GM12878 (cell line): ENCODE measurements at regions not wholly inside any gene's neighbourhood (a gene's known extent, or its start where the extent isn't known, plus 50 kb on each side); places are given as distances from the start of the nearest gene placed in this dataset.

Experiments
- MXI1 ChIP-seq: fragments of 150-350 bp; IDR thresholded peaks from 2 replicates; pipeline ENCODE4 v1.6.1; 2011; ENCODE audit warnings: low read depth, mild to moderate bottlenecking, inconsistent platforms, low read length, improper control_type of control experiment
- PBX3 ChIP-seq: IDR thresholded peaks from 2 replicates; pipeline ENCODE4 v1.6.1; 2011; ENCODE audit warnings: mild to moderate bottlenecking, low read depth, low read length, moderate library complexity; ENCODE audit not compliant: insufficient replicate concordance
- POLR2AphosphoS5 ChIP-seq: IDR thresholded peaks from 2 replicates; pipeline ENCODE4 v1.6.1; 2011; ENCODE audit warnings: mild to moderate bottlenecking, low read length, inconsistent platforms
- RFX5 ChIP-seq: IDR thresholded peaks from 2 replicates; pipeline ENCODE4 v1.6.1; 2011; ENCODE audit warnings: low read depth, low read length, improper control_type of control experiment
- SP1 ChIP-seq: IDR thresholded peaks from one replicate; pipeline ENCODE4 v1.6.1; 2011; ENCODE audit warnings: low read depth, low read length
- TF ChIP-seq, protein P1 (sequence below), 3 experiments: IDR thresholded peaks in 2 of 3; conservative IDR thresholded peaks in 1 of 3; 2 replicates each; pipeline ENCODE4 v1.5.1; 2011; ENCODE audit warnings: low read depth in 3 of 3, low read length in 3 of 3, mild to moderate bottlenecking in 3 of 3, control low read depth in 2 of 3, moderate library complexity in 2 of 3, inconsistent platforms in 1 of 3, mixed read lengths in 1 of 3; ENCODE audit not compliant: control insufficient read depth in 2 of 3, insufficient read depth in 1 of 3; ENCODE audit errors: extremely low read depth in 1 of 3
- TF ChIP-seq, protein P2 (sequence below): IDR thresholded peaks from 2 replicates; pipeline ENCODE4 v1.6.1; 2012; ENCODE audit warnings: low read length, inconsistent platforms
- TF ChIP-seq, protein P3 (sequence below): IDR thresholded peaks from 2 replicates; pipeline ENCODE4 v1.6.1; 2011; ENCODE audit warnings: low read depth, mild to moderate bottlenecking, low read length, moderate library complexity, borderline replicate concordance; ENCODE audit errors: extremely low read depth

GRCh38 chr4:42712854-42713253 is 55.9 kb upstream of the ATP8A1 start:
- TF ChIP-seq MXI1 (no peak), POLR2AphosphoS5 (no peak), SP1 (no peak), PBX3 (no peak), RFX5 (no peak)
- TF ChIP-seq, protein P1, sequence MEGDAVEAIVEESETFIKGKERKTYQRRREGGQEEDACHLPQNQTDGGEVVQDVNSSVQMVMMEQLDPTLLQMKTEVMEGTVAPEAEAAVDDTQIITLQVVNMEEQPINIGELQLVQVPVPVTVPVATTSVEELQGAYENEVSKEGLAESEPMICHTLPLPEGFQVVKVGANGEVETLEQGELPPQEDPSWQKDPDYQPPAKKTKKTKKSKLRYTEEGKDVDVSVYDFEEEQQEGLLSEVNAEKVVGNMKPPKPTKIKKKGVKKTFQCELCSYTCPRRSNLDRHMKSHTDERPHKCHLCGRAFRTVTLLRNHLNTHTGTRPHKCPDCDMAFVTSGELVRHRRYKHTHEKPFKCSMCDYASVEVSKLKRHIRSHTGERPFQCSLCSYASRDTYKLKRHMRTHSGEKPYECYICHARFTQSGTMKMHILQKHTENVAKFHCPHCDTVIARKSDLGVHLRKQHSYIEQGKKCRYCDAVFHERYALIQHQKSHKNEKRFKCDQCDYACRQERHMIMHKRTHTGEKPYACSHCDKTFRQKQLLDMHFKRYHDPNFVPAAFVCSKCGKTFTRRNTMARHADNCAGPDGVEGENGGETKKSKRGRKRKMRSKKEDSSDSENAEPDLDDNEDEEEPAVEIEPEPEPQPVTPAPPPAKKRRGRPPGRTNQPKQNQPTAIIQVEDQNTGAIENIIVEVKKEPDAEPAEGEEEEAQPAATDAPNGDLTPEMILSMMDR (IDR thresholded peaks at IDR 0.05 in 2 of 3, conservative IDR thresholded peaks at IDR 0.05 in 1 of 3; ENCODE audit: control insufficient read depth in 2 of 3, extremely low read depth in 1 of 3, insufficient read depth in 1 of 3, low read depth in 3 of 3, low read length in 3 of 3): no peak
- TF ChIP-seq, protein P2, sequence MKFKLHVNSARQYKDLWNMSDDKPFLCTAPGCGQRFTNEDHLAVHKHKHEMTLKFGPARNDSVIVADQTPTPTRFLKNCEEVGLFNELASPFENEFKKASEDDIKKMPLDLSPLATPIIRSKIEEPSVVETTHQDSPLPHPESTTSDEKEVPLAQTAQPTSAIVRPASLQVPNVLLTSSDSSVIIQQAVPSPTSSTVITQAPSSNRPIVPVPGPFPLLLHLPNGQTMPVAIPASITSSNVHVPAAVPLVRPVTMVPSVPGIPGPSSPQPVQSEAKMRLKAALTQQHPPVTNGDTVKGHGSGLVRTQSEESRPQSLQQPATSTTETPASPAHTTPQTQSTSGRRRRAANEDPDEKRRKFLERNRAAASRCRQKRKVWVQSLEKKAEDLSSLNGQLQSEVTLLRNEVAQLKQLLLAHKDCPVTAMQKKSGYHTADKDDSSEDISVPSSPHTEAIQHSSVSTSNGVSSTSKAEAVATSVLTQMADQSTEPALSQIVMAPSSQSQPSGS: no peak
- TF ChIP-seq, protein P3, sequence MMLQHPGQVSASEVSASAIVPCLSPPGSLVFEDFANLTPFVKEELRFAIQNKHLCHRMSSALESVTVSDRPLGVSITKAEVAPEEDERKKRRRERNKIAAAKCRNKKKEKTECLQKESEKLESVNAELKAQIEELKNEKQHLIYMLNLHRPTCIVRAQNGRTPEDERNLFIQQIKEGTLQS: no peak
